SK-N-SH treated with all-trans-retinoic acid at 6 μM for 48 hours (cell line): ENCODE measurements at regions not wholly inside any gene's neighbourhood (a gene's known extent, or its start where the extent isn't known, plus 50 kb on each side); places are given as distances from the start of the nearest gene placed in this dataset.

Source experiments
- ATAC-seq: fragments of 200-7000 bp; cut with Tn5 transposase; 3 replicates; pipeline ENCODE4 v1.9.1; 2020; ENCODE audit warnings: mild to moderate bottlenecking, moderate library complexity
- ARNTL ChIP-seq: fragments of 450-650 bp; formaldehyde crosslinking; IDR thresholded peaks from 2 replicates; pipeline ENCODE4 v1.5.0; 2020; ENCODE audit warnings: low read depth, mild to moderate bottlenecking, moderate library complexity, borderline replicate concordance
- CREB5 ChIP-seq: fragments of 250-450 bp; sonication (Bioruptor Pico); IDR thresholded peaks from 2 replicates; pipeline ENCODE4 v1.5.1; 2020; ENCODE audit warnings: low read depth, mild to moderate bottlenecking, moderate library complexity
- CSDC2 ChIP-seq: fragments of 250-450 bp; sonication (Bioruptor Pico); IDR thresholded peaks from 2 replicates; pipeline ENCODE4 v1.5.0; 2020; ENCODE audit warnings: mild to moderate bottlenecking, moderate library complexity
- ESRRG ChIP-seq: fragments of 250-450 bp; sonication (Bioruptor Pico); IDR thresholded peaks from 2 replicates; pipeline ENCODE4 v1.6.1; 2021; ENCODE audit warnings: mild to moderate bottlenecking
- ISL1 ChIP-seq: fragments of 250-450 bp; sonication (Bioruptor Pico); IDR thresholded peaks from 2 replicates; pipeline ENCODE4 v2.1.2; 2022; ENCODE audit warnings: mild to moderate bottlenecking, moderate library complexity
- OSR1 ChIP-seq: fragments of 250-450 bp; sonication (Bioruptor Pico); IDR thresholded peaks from 2 replicates; pipeline ENCODE4 v1.8.0; 2022; ENCODE audit warnings: moderate library complexity, mild to moderate bottlenecking, inconsistent platforms
- POU6F1 ChIP-seq: fragments of 250-450 bp; sonication (Bioruptor Pico); IDR thresholded peaks from 2 replicates; pipeline ENCODE4 v1.8.0; 2021; ENCODE audit warnings: low read depth, mild to moderate bottlenecking, moderate library complexity, borderline replicate concordance
- PPARA ChIP-seq: fragments of 250-450 bp; sonication (Bioruptor Pico); IDR thresholded peaks from 2 replicates; pipeline ENCODE4 v1.5.0; 2020; ENCODE audit warnings: mild to moderate bottlenecking, borderline replicate concordance
- RARB ChIP-seq: fragments of 250-450 bp; sonication (Bioruptor Pico); IDR thresholded peaks from 2 replicates; pipeline ENCODE4 v1.8.0; 2021; ENCODE audit warnings: mild to moderate bottlenecking, moderate library complexity
- TCF4 ChIP-seq: fragments of 250-450 bp; sonication (Bioruptor Pico); IDR thresholded peaks from 2 replicates; pipeline ENCODE4 v1.8.0; 2021; ENCODE audit warnings: mild to moderate bottlenecking, moderate library complexity, borderline replicate concordance
- TOX ChIP-seq: fragments of 250-450 bp; sonication (Bioruptor Pico); IDR thresholded peaks from 2 replicates; pipeline ENCODE4 v1.8.0; 2021; ENCODE audit warnings: mild to moderate bottlenecking, moderate library complexity, borderline replicate concordance
- ZC3H10 ChIP-seq: fragments of 250-450 bp; sonication (Bioruptor Pico); IDR thresholded peaks from 2 replicates; pipeline ENCODE4 v1.5.1; 2021; ENCODE audit warnings: mild to moderate bottlenecking, moderate library complexity
- ZFP3 ChIP-seq: fragments of 250-450 bp; sonication (Bioruptor Pico); IDR thresholded peaks from 2 replicates; pipeline ENCODE4 v1.5.0; 2020; ENCODE audit warnings: mild to moderate bottlenecking, moderate library complexity
- ZFP30 ChIP-seq: fragments of 450-650 bp; formaldehyde crosslinking; IDR thresholded peaks from 2 replicates; pipeline ENCODE4 v1.5.0; 2022; ENCODE audit warnings: mild to moderate bottlenecking, moderate library complexity
- ZNF565 ChIP-seq: fragments of 450-650 bp; formaldehyde crosslinking; conservative IDR thresholded peaks from 2 replicates; pipeline ENCODE4 v1.5.0; 2020; ENCODE audit warnings: low read depth, mild to moderate bottlenecking, moderate library complexity
- ZNF8 ChIP-seq: fragments of 450-650 bp; formaldehyde crosslinking; IDR thresholded peaks from 2 replicates; pipeline ENCODE4 v1.5.0; 2020; ENCODE audit warnings: mild to moderate bottlenecking, moderate library complexity
- TF ChIP-seq, protein P1 (sequence below): fragments of 250-450 bp; sonication (Bioruptor Pico); IDR thresholded peaks from 2 replicates; pipeline ENCODE4 v1.5.0; 2020; ENCODE audit warnings: mild to moderate bottlenecking, moderate library complexity
- TF ChIP-seq, protein P2 (sequence below): fragments of 250-450 bp; sonication (Bioruptor Pico); IDR thresholded peaks from 2 replicates; pipeline ENCODE4 v1.5.1; 2021; ENCODE audit warnings: mild to moderate bottlenecking, moderate library complexity
- TF ChIP-seq, protein P3 (sequence below): fragments of 250-450 bp; sonication (Bioruptor Pico); IDR thresholded peaks from 2 replicates; pipeline ENCODE4 v1.8.0; 2020; ENCODE audit warnings: mild to moderate bottlenecking, moderate library complexity, borderline replicate concordance

- ATAC-seq = no peak
- TF ChIP-seq, protein P1, sequence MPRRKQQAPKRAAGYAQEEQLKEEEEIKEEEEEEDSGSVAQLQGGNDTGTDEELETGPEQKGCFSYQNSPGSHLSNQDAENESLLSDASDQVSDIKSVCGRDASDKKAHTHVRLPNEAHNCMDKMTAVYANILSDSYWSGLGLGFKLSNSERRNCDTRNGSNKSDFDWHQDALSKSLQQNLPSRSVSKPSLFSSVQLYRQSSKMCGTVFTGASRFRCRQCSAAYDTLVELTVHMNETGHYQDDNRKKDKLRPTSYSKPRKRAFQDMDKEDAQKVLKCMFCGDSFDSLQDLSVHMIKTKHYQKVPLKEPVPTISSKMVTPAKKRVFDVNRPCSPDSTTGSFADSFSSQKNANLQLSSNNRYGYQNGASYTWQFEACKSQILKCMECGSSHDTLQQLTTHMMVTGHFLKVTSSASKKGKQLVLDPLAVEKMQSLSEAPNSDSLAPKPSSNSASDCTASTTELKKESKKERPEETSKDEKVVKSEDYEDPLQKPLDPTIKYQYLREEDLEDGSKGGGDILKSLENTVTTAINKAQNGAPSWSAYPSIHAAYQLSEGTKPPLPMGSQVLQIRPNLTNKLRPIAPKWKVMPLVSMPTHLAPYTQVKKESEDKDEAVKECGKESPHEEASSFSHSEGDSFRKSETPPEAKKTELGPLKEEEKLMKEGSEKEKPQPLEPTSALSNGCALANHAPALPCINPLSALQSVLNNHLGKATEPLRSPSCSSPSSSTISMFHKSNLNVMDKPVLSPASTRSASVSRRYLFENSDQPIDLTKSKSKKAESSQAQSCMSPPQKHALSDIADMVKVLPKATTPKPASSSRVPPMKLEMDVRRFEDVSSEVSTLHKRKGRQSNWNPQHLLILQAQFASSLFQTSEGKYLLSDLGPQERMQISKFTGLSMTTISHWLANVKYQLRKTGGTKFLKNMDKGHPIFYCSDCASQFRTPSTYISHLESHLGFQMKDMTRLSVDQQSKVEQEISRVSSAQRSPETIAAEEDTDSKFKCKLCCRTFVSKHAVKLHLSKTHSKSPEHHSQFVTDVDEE (CRISPR knock-in tag) = no peak
- TF ChIP-seq, protein P2, sequence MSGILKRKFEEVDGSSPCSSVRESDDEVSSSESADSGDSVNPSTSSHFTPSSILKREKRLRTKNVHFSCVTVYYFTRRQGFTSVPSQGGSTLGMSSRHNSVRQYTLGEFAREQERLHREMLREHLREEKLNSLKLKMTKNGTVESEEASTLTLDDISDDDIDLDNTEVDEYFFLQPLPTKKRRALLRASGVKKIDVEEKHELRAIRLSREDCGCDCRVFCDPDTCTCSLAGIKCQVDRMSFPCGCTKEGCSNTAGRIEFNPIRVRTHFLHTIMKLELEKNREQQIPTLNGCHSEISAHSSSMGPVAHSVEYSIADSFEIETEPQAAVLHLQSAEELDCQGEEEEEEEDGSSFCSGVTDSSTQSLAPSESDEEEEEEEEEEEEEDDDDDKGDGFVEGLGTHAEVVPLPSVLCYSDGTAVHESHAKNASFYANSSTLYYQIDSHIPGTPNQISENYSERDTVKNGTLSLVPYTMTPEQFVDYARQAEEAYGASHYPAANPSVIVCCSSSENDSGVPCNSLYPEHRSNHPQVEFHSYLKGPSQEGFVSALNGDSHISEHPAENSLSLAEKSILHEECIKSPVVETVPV (CRISPR knock-in tag) = no peak
- TF ChIP-seq TOX = no peak
- no peak for TF ChIP-seq RARB
- no peak for TF ChIP-seq ARNTL (CRISPR knock-in tag)
- no peak for TF ChIP-seq TCF4 (CRISPR knock-in tag)
- no peak for TF ChIP-seq OSR1 (CRISPR knock-in tag)
- TF ChIP-seq ZFP30 (CRISPR knock-in tag) = no peak
- TF ChIP-seq, all 23 proteins: peak for 0
Measured at GRCh38 chr16:66113223-66113622, 253.3 kb upstream of the CDH5 start.

- no peak for TF ChIP-seq ZC3H10 (CRISPR knock-in tag)
- no peak for TF ChIP-seq TCF4 (CRISPR knock-in tag)
- TF ChIP-seq, protein P3, sequence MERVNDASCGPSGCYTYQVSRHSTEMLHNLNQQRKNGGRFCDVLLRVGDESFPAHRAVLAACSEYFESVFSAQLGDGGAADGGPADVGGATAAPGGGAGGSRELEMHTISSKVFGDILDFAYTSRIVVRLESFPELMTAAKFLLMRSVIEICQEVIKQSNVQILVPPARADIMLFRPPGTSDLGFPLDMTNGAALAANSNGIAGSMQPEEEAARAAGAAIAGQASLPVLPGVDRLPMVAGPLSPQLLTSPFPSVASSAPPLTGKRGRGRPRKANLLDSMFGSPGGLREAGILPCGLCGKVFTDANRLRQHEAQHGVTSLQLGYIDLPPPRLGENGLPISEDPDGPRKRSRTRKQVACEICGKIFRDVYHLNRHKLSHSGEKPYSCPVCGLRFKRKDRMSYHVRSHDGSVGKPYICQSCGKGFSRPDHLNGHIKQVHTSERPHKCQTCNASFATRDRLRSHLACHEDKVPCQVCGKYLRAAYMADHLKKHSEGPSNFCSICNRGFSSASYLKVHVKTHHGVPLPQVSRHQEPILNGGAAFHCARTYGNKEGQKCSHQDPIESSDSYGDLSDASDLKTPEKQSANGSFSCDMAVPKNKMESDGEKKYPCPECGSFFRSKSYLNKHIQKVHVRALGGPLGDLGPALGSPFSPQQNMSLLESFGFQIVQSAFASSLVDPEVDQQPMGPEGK (CRISPR knock-in tag) = no peak
- no peak for TF ChIP-seq RARB
- no peak for TF ChIP-seq POU6F1
- TF ChIP-seq ZFP30 (CRISPR knock-in tag) = no peak
- no peak for TF ChIP-seq ESRRG
- TF ChIP-seq OSR1 (CRISPR knock-in tag) = no peak
- TF ChIP-seq CREB5 (CRISPR knock-in tag) = no peak
- no peak for TF ChIP-seq ZNF8 (CRISPR knock-in tag)
- TF ChIP-seq ARNTL (CRISPR knock-in tag) = no peak
- no peak for TF ChIP-seq ISL1
- TF ChIP-seq, protein P2 (CRISPR knock-in tag) = no peak
- ATAC-seq = no peak
Measured at GRCh38 chr16:66109677-66110076, 256.8 kb upstream of the CDH5 start.

DNA sequence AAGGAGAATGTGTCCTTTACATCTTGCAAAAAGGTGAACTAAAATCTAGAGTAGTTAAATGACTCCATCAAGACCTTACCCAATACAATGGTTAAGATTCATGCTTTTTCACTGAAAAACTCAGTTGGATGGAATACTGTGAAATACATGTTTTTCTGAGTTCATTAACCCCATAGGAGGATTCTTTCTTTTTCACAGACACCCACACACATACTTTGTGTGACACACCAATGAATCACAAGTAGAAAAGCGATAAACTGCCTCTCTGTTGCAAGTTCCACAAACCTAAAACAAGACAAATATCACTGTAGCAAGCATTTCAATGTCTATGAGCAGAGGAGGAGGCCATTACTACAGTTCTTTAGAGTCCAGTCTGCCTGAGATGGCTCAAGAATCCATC is 258.8 kb upstream of the CDH5 start:
- TF ChIP-seq RARB (no peak), ZFP3 (CRISPR knock-in tag) (no peak), PPARA (no peak), ESRRG (no peak), ISL1 (no peak), TOX (no peak), ZC3H10 (CRISPR knock-in tag) (no peak), ZNF565 (CRISPR knock-in tag) (no peak), CSDC2 (CRISPR knock-in tag) (no peak)
- TF ChIP-seq, all 23 proteins: peak for 0
- no peak for ATAC-seq
